Fibroblast of mammary gland (primary cell): ENCODE measurements at regions not wholly inside any gene's neighbourhood (a gene's known extent, or its start where the extent isn't known, plus 50 kb on each side); places are given as distances from the start of the nearest gene placed in this dataset.

Experiments
- DNase-seq: peaks from one replicate; pipeline ENCODE4 v3.0.0-alpha.2; 2010; ENCODE audit warnings: low read depth
- H3K4me3 ChIP-seq: 2 replicates; pipeline ENCODE4 v1.5.1; 2011; ENCODE audit warnings: low read depth, mild to moderate bottlenecking, low read length, moderate library complexity; ENCODE audit not compliant: control insufficient read depth
- TF ChIP-seq, protein P1 (sequence below): conservative IDR thresholded peaks from 2 replicates; pipeline ENCODE4 v1.5.1; 2011; ENCODE audit warnings: low read depth, low read length, inconsistent platforms; ENCODE audit not compliant: control insufficient read depth, insufficient read depth

DNA sequence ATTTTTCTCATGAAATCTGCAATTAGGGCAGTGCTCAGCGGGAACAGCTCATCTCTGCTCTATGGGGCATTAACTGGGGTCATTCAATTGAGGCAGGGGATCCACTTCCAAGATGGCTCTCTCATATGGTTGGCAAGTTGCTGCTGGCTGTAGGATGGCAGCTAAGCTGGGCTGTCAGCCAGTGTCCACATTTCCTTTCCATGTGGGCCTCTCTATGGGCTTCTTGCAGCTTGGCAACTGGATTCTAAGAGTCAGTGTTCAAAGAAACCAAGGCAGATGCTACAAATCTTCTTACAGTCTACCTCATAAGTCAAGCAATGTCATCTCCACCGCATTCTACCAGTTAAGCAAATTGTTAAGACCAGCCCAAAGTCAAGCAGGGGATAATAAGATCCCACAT is 50.3 kb upstream of the TMCC3 start:
- no peak for DNase-seq
- no peak overlapping the region for H3K4me3 ChIP-seq
- TF ChIP-seq, protein P1, sequence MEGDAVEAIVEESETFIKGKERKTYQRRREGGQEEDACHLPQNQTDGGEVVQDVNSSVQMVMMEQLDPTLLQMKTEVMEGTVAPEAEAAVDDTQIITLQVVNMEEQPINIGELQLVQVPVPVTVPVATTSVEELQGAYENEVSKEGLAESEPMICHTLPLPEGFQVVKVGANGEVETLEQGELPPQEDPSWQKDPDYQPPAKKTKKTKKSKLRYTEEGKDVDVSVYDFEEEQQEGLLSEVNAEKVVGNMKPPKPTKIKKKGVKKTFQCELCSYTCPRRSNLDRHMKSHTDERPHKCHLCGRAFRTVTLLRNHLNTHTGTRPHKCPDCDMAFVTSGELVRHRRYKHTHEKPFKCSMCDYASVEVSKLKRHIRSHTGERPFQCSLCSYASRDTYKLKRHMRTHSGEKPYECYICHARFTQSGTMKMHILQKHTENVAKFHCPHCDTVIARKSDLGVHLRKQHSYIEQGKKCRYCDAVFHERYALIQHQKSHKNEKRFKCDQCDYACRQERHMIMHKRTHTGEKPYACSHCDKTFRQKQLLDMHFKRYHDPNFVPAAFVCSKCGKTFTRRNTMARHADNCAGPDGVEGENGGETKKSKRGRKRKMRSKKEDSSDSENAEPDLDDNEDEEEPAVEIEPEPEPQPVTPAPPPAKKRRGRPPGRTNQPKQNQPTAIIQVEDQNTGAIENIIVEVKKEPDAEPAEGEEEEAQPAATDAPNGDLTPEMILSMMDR, result no peak
